ENCODE measurements at regions not wholly inside any gene's neighbourhood (a gene's known extent, or its start where the extent isn't known, plus 50 kb on each side); places are given as distances from the start of the nearest gene placed in this dataset.

GRCh38 chr7:422886-423225, 96.8 kb downstream of the PDGFA start:
- TF ChIP-seq, protein P1, sequence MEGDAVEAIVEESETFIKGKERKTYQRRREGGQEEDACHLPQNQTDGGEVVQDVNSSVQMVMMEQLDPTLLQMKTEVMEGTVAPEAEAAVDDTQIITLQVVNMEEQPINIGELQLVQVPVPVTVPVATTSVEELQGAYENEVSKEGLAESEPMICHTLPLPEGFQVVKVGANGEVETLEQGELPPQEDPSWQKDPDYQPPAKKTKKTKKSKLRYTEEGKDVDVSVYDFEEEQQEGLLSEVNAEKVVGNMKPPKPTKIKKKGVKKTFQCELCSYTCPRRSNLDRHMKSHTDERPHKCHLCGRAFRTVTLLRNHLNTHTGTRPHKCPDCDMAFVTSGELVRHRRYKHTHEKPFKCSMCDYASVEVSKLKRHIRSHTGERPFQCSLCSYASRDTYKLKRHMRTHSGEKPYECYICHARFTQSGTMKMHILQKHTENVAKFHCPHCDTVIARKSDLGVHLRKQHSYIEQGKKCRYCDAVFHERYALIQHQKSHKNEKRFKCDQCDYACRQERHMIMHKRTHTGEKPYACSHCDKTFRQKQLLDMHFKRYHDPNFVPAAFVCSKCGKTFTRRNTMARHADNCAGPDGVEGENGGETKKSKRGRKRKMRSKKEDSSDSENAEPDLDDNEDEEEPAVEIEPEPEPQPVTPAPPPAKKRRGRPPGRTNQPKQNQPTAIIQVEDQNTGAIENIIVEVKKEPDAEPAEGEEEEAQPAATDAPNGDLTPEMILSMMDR (IDR thresholded peaks at IDR 0.05 in 2 of 3, conservative IDR thresholded peaks at IDR 0.05 in 1 of 3; ENCODE audit: control insufficient read depth in 2 of 3, extremely low read depth in 1 of 3, insufficient read depth in 1 of 3, low read depth in 3 of 3, low read length in 3 of 3) = no peak
- TF ChIP-seq SREBF2 (IDR thresholded peaks at IDR 0.05; ENCODE audit: low read length) (no peak), SMAD1 (IDR thresholded peaks at IDR 0.05; ENCODE audit: low read depth, partially characterized antibody) (no peak), EP300 (IDR thresholded peaks at IDR 0.05; ENCODE audit: borderline replicate concordance in 1 of 2, control insufficient read depth in 1 of 2, low read depth in 2 of 2, low read length in 2 of 2) (no peak), NFXL1 (IDR thresholded peaks at IDR 0.05; ENCODE audit: borderline replicate concordance) (no peak), SUZ12 (IDR thresholded peaks at IDR 0.05; ENCODE audit: unreplicated experiment) (no peak), EZH2 (IDR thresholded peaks at IDR 0.05; ENCODE audit: borderline replicate concordance, control insufficient read depth, low read depth, low read length) (no peak)

Measured in GM12878 (cell line).